Choroid plexus epithelial cell (primary cell): ENCODE measurements at regions not wholly inside any gene's neighbourhood (a gene's known extent, or its start where the extent isn't known, plus 50 kb on each side); places are given as distances from the start of the nearest gene placed in this dataset.
"Not testable (repeated sequence)": the region's sequence is repeated elsewhere in the genome, so short reads cannot be mapped to it uniquely, and the experiment has no call there.

Source experiments
- DNase-seq: peaks from one replicate; pipeline ENCODE4 v3.0.0-alpha.2; 2010; ENCODE audit warnings: low read depth
- H3K4me3 ChIP-seq: 2 replicates; pipeline ENCODE4 v1.5.1; 2011; ENCODE audit warnings: low read depth, mild to moderate bottlenecking, control low read depth, low read length, moderate library complexity
- CTCF ChIP-seq: conservative IDR thresholded peaks from 2 replicates; pipeline ENCODE4 v1.5.1; 2011; ENCODE audit warnings: low read depth, mild to moderate bottlenecking, control low read depth, inconsistent platforms, low read length, moderate library complexity

DNA sequence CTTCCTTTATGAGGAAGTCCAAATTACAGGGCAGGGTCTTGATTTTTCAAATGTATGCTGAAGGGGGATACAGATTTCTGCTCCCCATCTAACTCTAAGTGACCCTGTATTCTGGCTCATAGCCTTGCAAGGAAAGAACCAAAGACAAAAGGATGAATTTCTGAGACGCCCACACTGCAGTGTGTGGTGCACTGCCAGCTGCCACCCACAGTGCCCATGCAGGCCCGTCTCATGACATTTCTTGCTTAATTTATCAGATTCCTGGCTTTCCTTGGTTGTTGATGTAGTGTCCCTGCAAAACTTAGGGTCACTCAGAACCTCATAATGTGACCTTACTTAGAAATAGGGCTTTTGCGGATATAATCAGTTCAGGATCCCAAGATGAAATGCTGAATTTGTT, 68.0 kb downstream of the CBLN4 start:
- no peak for TF ChIP-seq CTCF
- DNase-seq, result no peak

DNA sequence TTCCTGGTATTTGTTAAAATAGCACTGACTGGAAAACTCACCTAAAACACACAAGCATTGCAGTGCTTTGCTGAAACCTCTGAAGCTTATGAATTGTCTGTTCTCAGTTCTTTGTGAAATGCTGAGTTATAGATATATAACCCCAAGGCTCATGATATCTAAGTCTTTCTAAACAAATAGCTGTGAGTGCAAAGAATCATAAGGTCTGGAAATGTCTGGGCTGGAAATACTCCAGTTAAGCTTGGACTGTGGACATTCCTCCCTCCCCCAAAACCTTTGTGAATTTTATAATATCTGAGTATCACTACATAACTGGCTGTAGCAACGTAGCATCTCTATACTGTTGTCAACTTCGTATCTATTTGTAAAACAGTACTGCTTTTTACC, 69.1 kb downstream of the CBLN4 start:
- no peak for TF ChIP-seq CTCF
- no peak for DNase-seq
- no peak overlapping the region for H3K4me3 ChIP-seq

More for the DNA sequence above, 68.0 kb downstream of the CBLN4 start:
- no peak overlapping the region for H3K4me3 ChIP-seq

- TF ChIP-seq CTCF, result no peak
- no peak overlapping the region for H3K4me3 ChIP-seq
- no peak for DNase-seq
Measured at GRCh38 chr20:55935448-55936208, 69.7 kb downstream of the CBLN4 start.

GRCh38 chr20:55934146-55934545, 71.2 kb downstream of the CBLN4 start:
- no peak for DNase-seq
- TF ChIP-seq CTCF, result no peak
- H3K4me3 ChIP-seq, result no peak overlapping the region

DNA sequence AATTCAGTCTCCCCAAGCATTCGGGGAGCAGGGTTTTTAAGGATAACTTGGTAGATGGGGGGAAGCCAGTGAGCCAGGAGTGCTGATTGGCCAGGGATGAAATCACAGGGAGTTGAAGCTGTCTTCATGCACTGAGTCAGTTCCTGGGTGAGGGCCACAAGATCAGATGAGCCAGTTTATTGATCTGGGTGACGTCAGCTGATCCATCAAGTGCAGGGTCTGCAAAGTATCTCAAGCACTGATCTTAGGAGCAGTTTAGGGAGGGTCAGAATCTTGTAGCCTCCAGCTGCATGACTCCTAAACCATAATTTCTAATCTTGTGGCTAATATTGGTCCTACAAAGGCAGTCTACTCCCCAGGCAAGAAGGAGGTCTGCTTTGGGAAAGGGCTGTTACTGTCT, 74.4 kb downstream of the CBLN4 start:
- H3K4me3 ChIP-seq, DNase-seq: not testable (repeated sequence)

- no peak overlapping the region for H3K4me3 ChIP-seq
- no peak for TF ChIP-seq CTCF
- DNase-seq, result no peak
Measured at GRCh38 chr20:55928266-55928665, 77.1 kb downstream of the CBLN4 start.

GRCh38 chr20:55919956-55920355, 85.4 kb downstream of the CBLN4 start:
- DNase-seq, result no peak
- no peak overlapping the region for H3K4me3 ChIP-seq
- no peak for TF ChIP-seq CTCF
